NB4 (cell line): ENCODE measurements at regions not wholly inside any gene's neighbourhood (a gene's known extent, or its start where the extent isn't known, plus 50 kb on each side); places are given as distances from the start of the nearest gene placed in this dataset.

Experiments used
- CTCF ChIP-seq: IDR thresholded peaks from one replicate; pipeline ENCODE4 v1.5.1; 2012; ENCODE audit warnings: low read depth, low read length
- POLR2A ChIP-seq: IDR thresholded peaks from 2 replicates; pipeline ENCODE4 v1.6.1; 2011; ENCODE audit warnings: mild to moderate bottlenecking; ENCODE audit not compliant: insufficient read length; ENCODE audit errors: extremely low read depth
- TF ChIP-seq, protein P1 (sequence below): IDR thresholded peaks from 2 replicates; pipeline ENCODE4 v1.6.1; 2011; ENCODE audit warnings: low read depth, low read length

- TF ChIP-seq POLR2A (no peak), CTCF (no peak)
- TF ChIP-seq, protein P1, sequence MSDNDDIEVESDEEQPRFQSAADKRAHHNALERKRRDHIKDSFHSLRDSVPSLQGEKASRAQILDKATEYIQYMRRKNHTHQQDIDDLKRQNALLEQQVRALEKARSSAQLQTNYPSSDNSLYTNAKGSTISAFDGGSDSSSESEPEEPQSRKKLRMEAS: no peak
These were observed 74.1 kb upstream of the WNT7B start for GRCh38 chr22:46050916-46051614.
